T1000 (cell line): ENCODE measurements at regions not wholly inside any gene's neighbourhood (a gene's known extent, or its start where the extent isn't known, plus 50 kb on each side); places are given as distances from the start of the nearest gene placed in this dataset.

Experiments
- DNase-seq: peaks from one replicate; lab custom pipeline; 2025; ENCODE audit warnings: mixed read lengths; lab: John Stamatoyannopoulos, UW

DNA sequence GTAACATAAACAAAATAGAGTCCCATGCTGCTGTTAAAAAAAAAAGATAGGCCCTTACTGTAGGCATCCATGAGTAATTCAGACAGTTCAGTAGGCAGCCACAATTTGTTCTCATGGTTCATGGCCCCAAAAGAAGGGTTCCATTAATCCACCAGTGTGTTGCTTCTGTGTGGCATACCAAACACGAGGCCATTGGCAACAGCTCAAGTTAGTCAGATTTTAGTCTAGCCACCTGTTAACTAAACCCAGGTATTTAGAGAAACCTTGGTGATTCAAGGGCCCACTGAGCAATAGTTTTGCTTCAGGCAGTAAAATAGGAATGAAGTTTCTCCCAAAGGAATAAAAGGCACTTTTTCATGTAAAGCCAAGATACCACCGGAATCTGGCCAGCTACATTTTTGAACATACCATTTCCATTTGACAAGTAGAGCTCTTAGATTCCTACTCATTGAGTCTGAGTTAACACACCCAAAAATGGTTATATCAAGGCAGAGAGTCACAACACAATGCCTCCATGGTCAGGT lies 80.1 kb upstream of the SRD5A2 start:
- no peak for DNase-seq

DNA sequence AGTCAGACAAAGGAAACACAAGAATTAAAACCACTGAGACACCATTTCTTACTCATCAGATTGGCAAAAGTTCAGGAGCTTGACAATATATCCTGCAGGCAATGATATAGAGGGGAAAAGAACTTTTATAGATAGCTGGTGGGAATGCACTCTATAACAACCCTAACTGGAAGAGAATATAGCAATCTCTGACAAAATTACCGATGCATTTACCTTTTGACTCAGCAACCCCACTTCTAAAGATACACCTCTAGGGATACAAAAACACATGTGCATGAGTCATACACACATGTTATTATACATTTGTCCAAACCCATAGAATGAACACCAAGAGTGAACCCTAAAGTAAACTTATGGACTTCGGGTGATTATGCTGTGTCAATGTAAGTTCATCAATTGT lies 79.4 kb upstream of the SRD5A2 start:
- DNase-seq = no peak

DNA sequence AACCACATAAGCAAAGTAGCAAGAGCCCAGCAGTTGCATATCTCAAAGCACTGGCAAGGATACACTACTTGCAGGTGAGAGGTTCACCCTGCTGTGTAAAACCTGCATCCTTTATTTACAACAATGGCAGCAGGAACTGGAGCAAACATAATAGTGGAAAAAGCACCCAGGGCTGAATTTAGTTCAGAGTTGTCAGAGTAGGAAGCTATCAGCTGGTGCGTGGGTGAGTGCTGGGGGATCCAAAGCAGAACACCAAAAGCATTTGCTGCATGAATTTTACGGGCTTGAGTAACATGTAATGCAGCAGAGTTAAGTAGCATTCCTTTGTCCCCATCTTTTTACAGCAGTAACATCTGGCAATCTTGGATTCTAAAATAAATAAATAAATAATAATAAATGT lies 73.5 kb upstream of the SRD5A2 start:
- no peak for DNase-seq

DNA sequence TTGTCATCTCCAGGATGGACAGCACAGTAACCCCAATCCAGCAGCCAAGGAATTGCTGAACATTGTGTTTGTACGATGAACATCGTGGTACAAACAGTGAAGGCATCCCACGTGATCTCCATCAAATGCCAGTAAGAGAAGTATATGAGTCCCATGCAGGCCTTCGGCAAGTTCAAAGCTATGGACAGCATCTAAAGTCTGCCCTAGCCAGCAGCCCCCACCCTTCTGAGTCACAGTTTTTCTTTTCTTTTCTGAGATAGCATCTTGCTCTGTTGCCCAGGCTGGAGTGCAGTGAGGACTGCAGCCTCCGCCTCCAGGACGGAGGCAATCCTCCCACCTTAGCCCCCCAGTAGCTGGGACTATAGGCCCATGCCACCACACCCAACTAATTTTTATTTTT lies 71.0 kb upstream of the SRD5A2 start:
- DNase-seq = no peak

DNA sequence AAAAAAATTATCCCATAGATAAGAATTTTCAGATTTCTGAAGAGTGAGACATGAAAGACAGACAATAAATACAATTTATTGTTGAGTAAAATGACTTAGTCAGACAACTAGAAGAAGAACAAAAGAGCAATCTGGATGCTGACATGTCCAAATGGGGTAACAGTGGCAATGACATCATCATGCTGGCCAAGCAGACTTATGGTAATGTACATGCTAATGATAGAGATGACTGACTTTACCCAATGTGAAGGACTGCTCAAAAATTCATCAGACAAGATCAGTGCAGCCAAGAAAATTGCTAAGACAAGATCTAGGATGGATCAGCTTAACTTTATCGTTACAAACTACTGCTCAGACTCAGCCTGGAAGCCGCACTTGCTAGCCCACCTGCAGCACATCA lies 70.5 kb upstream of the SRD5A2 start:
- DNase-seq = no peak

DNA sequence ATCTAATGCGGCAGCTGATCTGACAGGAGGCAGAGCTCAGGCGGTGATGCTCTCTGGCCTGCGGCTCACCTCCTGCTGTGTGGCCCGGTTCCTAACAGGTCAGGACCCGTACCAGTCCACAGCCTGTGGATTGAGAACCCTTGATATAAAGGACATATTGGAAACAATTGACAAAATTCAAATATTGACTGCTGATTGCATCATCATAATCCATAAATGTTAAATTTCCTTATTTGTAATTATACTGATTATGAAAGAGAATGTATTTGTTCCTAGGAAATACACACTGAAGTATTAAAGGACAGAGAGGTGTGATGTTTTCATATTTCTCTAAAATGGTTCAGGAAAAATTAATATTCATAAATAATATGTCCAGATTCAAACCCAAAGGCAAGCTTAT lies 63.8 kb upstream of the SRD5A2 start:
- DNase-seq = no peak

DNA sequence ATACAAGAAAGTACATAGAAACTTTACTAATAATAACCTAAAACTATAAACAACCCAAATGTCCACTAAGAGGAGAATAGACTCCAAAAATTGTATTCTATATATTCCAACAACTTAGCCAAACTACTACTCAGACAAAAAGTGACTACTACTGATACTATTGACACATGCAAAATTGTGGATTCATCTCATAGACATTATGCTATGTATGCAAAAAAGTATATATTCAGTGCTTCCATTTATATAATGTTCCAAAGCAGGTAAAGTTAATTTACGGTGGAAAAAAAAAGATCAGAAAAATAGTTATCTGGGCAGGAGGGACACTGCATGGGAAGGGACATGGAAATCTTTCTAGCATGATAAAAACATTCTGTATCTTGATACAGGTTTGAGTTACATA lies 62.0 kb upstream of the SRD5A2 start:
- DNase-seq = no peak

DNA sequence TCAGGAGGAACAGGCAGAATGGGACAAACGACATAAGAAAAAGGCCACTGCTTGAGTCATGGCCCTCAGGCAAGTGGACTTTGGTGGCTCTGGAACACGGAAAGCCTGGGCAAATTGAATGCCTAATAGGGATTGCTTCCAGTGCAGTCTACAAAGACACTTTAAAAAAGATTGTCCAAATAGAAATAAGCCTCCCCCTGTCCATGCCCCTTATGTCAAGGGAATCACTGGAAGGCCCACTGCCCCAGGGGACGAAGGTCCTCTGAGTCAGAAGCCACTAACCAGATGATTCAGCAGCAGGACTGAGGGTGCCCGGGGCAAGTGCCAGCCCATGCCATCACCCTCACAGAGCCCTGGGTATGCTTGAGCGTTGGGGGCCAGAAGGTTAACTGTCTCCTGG lies 51.5 kb upstream of the SRD5A2 start:
- DNase-seq = peak; percentile 49
